ENCODE measurements at regions not wholly inside any gene's neighbourhood (a gene's known extent, or its start where the extent isn't known, plus 50 kb on each side); places are given as distances from the start of the nearest gene placed in this dataset.

DNA sequence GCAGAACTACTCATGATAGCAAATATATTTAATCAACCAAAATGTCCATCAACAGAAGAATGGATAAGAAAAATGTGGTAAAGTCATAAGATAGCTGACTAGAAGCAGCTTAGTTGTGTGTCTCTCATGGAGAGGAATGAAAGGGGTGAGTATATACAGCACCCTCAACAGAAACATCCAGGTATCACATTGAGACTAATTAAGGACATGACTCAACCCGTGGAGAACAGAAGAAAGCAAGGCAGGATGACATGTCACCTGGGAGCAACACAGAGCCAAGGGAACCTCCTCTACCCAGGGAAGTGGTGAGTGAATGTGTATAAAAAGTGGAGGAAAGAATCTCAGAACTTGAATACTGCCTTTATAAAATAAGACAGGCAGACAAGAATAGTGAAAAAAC is 1695.0 kb upstream of the CELF4 start:
- TF ChIP-seq TAF1 (conservative IDR thresholded peaks at IDR 0.05), result no peak
- TF ChIP-seq FOXA2 (IDR thresholded peaks at IDR 0.05), result no peak
- TF ChIP-seq, protein P1, sequence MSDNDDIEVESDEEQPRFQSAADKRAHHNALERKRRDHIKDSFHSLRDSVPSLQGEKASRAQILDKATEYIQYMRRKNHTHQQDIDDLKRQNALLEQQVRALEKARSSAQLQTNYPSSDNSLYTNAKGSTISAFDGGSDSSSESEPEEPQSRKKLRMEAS (IDR thresholded peaks at IDR 0.05), result no peak
- TF ChIP-seq, protein P2, sequence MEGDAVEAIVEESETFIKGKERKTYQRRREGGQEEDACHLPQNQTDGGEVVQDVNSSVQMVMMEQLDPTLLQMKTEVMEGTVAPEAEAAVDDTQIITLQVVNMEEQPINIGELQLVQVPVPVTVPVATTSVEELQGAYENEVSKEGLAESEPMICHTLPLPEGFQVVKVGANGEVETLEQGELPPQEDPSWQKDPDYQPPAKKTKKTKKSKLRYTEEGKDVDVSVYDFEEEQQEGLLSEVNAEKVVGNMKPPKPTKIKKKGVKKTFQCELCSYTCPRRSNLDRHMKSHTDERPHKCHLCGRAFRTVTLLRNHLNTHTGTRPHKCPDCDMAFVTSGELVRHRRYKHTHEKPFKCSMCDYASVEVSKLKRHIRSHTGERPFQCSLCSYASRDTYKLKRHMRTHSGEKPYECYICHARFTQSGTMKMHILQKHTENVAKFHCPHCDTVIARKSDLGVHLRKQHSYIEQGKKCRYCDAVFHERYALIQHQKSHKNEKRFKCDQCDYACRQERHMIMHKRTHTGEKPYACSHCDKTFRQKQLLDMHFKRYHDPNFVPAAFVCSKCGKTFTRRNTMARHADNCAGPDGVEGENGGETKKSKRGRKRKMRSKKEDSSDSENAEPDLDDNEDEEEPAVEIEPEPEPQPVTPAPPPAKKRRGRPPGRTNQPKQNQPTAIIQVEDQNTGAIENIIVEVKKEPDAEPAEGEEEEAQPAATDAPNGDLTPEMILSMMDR (IDR thresholded peaks at IDR 0.05; ENCODE audit: low read depth, low read length, missing input control), result no peak
- TF ChIP-seq EGR1 (IDR thresholded peaks at IDR 0.05; ENCODE audit: low read depth in 2 of 2), result no peak

Measured in liver (tissue), 3 donors.